ENCODE measurements at regions not wholly inside any gene's neighbourhood (a gene's known extent, or its start where the extent isn't known, plus 50 kb on each side); places are given as distances from the start of the nearest gene placed in this dataset.

DNA sequence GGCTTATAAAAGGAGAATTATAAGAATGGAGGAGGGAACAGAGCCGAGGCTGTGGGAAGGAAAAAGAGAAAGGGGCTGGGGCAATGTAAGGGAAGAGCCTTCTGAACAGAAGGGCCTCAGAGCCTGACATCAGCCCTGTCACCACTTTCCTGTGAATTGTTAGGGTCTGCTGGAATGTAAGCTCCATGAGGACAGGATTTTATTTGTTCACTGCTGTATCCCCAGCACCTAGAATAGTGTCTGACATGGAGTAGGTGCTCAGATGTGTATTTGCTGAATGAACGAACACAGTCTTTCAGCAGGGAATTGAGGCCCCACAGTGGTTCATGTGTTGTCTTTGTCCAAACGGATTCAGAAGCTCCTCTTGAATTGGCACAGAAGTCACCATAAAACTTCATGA lies 251.5 kb downstream of the OPA1 start:
- in situ Hi-C loops (cut with MboI; ENCODE audit: low sequenced_read_pairs): no loop called here

DNA sequence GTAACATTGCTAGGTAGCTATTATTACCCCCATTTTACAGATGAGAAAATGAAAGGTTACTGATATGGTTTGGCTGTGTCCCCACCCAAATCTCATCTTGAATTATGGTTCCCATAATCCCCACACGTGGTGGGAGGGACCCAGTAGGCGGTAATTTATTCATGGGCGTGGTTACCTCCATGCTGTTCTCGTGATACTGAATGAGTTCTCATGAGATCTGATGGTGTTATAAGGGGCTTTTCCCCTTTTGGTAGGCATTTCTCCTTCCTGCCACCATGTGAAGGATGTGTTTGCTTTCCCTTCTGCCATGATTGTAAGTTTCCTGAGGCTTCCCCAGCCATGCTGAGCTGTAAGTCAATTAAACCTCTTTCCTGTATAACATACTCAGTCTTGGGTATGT lies 252.1 kb downstream of the OPA1 start:
- in situ Hi-C loops (cut with MboI; ENCODE audit: low sequenced_read_pairs): no loop called here

DNA sequence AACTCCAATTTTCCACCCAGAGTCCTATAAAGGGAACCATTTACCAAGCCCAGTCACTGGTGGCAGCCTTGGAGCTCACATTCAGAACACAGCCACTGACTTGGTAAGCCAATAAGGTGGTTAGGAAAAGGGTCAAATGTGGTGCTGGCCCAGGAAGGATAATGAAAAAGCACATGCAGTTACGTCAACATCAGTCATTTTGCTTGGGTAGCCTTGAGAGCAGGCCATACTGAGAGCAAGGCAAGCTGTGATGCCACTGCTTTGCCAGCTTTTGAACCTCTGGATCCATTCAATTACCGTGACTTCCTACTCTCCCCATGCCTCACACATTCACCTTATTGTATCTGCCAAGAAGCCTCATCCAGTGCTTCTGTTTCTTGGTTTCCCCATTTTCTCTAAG lies 253.6 kb downstream of the OPA1 start:
- in situ Hi-C loops (cut with MboI; ENCODE audit: low sequenced_read_pairs): no loop called here

DNA sequence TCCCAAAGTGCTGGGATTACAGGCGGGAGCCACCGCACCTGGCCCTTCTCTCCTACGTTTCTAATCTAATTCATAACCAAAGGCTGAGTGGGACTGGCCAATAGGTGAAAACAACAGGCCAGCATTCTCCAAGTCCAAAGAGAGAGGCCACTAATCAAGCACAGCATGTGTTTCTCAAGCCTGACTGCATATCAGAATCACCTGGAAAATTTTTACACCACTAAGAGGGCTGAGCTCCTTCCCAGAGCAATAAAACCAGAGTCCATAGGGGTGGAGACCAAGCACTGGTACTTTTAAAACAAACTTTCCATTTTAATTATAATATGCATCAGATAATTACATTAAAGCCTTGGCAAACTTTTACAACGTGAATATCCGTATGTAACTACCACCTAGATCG lies 254.4 kb downstream of the OPA1 start:
- in situ Hi-C loops (cut with MboI; ENCODE audit: low sequenced_read_pairs): no loop called here

DNA sequence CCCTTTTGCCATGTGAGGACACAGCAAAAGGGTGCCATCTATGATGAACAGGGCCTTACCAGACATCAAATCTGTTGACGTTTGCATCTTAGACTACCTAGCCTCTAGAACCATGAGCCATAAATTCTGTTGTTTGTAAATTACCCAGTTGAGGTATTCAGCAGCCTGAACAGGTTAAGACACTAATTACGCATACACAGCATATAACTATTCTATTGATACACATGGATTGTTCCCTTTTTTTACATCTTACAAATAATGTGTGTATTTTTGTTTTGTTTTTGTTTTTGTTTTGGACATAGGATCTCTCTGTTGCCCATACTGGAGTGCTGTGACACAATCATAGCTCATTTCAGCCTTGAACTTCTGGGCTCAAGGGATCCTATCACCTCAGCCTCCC lies 255.5 kb downstream of the OPA1 start:
- in situ Hi-C loops (cut with MboI; ENCODE audit: low sequenced_read_pairs): no loop called here

DNA sequence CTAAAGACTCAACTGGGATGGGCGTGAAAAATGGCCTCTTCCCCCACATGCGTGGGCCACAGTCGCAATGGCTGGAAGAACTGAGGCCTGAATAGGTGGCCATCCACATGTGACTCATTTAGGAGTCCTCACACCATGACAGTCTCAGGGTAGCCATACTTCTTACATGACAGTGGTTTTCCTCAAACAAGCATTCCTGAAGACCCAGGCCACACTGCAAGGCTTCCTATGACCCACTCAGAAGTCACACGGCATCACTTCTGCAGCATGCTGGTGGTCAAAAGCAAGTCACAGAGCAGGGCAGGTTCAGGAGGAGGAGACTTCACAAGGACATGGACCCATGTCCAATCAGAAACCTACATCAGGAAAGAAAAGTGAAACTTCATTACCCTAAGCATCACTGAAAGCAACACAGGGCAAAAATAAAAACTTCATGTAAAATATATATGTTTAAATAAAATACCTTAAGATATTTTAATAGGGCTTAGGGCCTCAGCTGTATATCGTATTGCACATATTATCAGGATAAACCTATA lies 257.1 kb downstream of the OPA1 start:
- in situ Hi-C loops (cut with MboI; ENCODE audit: low sequenced_read_pairs): no loop called here

DNA sequence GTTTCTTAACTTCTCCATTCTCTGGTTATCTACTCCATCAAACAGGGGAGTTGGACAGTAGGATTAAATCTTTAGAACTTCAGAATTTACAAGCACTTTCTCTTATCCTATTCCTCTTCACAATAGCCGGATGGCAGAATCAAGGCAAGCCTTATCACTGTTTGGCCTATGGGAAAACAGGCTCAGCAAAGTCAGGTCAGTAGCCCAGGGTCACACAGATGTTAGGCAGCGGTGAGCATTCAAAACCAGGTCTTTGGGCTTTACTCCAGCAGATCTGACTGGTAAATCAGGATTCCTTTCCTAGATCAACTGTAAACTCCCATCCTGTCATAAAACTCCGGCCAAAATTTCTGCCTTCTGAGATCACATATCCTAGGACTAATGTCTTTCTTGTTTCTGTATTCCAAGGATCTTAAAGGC lies 258.4 kb downstream of the OPA1 start:
- in situ Hi-C loops (cut with MboI; ENCODE audit: low sequenced_read_pairs): no loop called here

DNA sequence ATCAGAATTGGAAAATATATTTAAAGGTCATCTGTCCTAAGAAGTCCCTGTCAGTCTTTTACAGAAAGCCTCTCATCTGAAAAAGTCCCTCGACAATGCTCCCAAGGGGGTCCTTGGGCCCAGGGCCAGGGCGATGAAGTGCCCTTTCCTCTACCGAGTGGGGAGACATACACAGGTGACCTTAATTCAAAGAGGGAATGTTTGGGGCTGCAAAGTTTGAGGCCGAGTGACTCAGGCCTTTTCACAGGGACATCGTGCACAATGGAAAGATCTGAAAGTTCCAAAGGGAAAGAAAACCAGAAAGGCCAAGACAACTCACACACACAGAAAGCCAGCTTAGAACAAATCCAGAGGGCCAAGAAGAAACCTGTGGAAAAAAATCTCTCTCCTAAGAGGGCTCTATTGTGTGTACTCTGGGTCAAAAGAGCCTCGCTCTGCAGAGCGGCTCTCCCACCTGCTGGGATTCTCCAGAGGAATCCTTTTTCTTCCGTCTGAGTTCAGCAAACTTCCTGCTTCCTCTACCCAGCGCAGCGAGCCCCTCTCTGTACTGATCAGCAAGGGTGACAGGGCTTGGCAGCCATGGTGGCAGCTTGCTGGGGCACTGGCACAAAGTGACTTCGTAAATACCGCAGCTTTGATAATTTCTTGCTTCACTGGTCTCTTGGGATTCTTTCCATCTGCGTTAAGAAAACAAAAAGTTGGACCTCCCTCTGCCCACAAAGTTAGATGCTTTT lies 259.1 kb downstream of the OPA1 start:
- in situ Hi-C loops (cut with MboI; ENCODE audit: low sequenced_read_pairs): no loop called here

DNA sequence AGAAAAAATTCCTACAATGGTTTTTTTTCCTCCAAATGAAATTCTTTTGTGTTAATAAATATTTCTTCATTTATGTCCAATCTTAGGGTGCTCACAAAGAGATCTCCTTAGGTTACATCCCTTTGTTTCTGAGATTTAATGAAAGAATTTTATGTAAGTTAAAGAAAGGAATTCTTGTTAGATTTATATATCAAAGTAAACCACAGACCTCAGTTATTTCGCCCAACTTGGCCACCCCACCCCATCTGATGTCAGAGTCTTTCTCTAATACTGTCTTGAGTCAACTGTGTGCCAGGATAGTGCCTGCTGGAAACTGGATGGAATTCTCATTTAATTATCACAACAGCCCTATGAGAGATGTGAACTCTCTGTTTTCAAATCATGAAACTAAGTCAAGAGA lies 259.9 kb downstream of the OPA1 start:
- in situ Hi-C loops (cut with MboI; ENCODE audit: low sequenced_read_pairs): no loop called here

DNA sequence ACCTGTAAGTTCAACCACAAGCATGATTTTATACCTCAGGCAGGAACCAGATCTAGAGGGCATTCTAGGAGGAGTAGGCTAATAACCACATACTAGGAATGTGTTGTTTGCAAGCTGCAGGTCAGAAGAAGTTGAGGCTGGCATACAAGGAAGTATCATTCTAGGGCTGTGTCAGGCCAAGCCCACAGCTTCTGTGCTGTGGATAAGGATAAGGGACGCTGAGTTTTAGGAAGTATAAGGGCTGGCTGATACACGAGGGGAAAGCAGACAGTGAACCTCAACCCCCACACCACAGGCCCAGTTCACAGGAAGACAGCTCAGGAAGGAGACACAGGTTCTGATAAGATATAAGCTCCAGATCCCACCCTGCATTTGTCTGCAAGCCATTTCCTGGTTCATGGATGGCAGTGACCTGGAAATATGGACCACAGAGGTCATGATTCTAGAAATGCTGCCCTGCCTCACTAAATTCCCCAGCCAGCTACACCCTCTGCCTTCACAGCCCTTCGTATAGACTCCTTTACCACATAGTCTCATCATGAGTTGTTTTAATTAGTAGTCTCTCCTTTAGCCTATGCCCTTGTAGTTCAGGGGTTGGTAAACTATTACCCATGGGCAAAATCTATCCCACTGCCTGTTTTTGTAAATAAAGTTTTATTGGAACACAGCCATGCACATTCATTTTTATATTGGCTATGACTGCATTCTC lies 260.7 kb downstream of the OPA1 start:
- in situ Hi-C loops (cut with MboI; ENCODE audit: low sequenced_read_pairs): no loop called here

DNA sequence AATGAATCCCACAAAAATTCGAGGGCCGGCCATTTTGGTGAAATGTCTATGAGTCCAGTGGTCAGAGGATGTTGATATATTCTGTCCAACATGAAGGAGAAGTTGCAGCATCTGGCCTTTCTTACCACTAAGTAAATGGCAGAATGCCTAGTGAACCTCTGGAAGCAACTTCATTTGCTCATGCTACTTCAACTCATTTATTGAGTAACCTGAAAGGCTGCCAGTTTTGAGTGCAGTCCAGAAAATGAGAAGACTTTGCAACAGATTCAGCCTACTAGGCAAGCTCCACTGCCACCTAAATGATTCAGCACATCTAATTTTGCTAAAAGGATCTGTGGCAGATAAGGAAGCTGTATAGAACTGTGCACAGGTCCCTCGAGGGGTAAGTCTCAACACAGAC lies 265.0 kb downstream of the OPA1 start:
- in situ Hi-C loops (cut with MboI; ENCODE audit: low sequenced_read_pairs): no loop called here

DNA sequence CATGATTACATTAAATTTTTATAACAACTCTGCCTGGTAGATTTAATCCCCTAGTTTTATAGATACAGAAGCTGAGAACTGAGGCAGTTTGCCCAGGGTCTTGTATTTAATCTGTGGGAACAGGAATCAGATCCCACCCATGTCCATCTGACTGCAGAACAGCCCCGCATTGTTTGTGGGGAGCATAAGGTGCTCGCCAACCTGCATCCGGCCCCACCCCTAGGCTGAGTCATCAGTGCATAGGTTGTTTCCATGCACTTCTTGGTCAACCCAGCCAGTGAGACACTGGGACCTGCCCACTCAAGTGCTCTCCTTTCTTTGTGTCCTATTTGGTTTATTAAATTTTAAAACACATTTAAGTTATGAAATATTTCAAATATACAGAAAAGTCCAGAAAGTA lies 266.2 kb downstream of the OPA1 start:
- in situ Hi-C loops (cut with MboI; ENCODE audit: low sequenced_read_pairs): no loop called here

DNA sequence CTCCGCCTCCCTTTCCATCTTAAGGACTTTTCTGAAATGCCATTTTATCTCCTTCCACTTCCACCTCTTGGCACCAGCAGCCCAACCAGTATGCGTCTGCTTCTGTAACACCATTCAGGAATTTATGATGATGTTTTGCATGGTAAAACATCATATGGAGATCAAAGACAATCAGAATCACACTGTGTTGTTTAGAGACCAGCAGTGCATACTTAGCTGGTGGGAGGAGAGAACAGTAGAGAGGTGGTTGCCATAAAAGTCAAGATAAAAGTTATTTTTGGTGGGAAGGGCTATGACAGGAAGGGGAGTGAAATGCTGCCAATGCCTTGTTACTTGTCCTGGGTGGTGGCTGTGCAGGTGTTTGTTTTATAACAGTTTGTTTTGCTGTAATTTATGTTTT lies 268.0 kb downstream of the OPA1 start:
- in situ Hi-C loops (cut with MboI; ENCODE audit: low sequenced_read_pairs): no loop called here

DNA sequence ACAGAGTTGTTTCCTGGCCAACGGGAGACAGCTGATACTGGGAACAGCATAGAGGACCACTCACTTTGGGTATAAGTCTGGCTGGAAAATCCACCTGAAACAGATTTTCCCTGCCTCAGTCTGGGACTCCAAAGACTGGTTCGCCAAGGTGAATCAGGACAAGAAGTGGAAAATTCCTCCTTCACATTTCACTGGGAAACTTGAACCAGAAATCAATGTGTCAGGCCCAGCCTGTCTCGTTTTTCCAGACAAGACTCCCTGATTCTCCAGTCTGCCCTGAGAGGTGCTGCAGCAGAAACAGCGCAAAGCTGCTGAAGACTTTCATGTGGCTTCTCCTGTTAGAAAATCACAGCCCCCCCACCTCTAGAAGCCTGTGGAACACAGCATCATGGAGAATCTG lies 269.8 kb downstream of the OPA1 start:
- in situ Hi-C loops (cut with MboI; ENCODE audit: low sequenced_read_pairs): no loop called here

DNA sequence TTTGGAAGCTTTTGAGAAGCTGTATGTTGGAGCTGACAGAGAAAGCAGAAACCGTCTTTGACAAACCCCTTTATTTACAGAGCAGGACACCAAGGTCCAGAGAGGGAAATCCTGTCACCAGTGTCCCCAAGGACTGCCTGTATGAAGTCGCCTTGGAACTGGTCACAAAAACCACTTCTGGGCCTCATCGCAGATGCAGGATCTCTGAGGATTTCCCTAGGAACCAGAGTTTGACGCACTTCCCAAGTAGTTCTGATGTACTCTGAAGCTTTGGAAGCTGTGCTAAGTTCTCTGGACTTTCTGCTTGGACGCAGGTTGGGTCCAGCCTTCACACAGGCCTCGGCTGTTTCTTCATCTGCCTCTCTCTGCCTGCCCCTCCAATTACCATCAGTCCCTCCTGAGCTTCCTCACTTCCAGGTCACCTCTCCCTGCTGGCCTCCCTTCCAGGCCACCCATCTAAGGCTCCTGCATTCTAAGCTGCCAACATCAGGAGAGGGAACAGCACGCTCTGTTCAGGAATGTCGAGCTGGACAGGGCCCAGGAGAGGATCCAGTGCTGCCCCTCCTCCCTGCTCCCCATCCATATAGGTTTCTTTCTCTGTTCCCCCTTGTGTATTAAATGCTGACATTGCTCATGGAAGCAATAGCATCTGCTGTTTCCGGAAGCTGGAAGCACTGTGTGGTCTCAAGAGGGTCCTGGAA lies 270.8 kb downstream of the OPA1 start:
- in situ Hi-C loops (cut with MboI; ENCODE audit: low sequenced_read_pairs): no loop called here

DNA sequence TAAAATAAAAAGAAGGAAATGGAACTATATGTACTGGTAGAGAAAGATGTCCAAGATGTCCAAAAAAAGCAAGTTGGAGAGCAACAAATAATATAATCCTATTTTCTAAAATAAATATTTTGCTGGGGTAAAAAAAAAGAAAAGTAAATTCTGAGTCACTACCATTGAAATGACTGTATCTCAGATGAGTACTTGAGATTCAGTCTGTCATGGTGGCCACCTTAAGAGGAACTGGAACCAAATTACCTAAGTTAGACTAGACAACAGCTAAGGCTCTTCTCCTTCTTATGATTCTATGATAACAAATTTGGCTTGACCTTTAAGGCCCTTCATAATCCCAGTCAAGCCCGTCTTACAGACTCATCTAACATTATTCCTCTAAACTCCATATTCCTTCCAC lies 270.6 kb upstream of the HES1 start:
- in situ Hi-C loops (cut with MboI; ENCODE audit: low sequenced_read_pairs): no loop called here

DNA sequence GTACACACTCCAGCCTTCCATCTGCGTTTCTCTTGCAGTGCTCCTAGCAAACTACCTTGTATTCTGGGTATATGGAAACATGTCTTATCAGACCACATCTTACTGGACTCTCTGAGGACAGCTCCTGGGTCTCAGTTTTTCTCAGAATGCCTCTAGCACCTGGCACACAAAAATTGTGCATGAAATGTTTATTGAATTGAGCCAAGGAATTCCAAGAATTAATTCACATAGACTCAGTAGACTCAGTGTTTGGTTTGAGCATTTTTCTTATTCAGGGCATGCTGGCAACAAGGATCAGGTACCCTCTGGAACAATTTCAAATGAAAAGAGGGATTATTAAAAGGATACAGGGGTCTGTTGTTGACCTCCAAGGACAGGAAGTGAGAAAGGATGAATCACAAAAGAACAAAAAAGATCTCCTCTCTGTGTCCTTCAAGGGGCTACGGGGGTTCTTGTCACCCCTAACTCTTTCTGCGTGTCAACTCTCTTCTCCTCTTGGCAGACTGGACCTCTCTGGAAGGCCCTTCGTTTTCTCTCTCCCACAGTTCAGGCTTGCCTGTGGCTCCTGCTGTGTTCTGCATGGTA lies 270.0 kb upstream of the HES1 start:
- in situ Hi-C loops (cut with MboI; ENCODE audit: low sequenced_read_pairs): no loop called here

DNA sequence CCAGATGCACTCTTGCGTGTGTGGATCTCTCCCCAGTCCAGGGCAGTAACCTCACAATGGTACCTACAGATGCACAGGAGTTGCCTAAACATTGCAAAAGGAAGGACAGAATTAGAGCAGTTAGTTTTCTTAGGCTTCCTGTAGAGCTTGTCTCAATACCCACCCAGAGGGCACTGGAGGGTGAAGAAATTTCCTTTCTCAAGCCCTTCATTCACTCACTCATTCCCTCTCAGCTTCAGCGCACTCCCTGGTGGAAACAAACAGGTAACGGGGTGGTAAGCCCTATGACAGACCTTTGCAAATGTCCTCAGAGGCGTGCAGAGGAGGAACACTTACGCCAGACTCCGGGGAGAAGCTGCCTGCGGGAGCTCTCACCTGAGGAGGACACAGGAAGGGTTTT lies 267.4 kb upstream of the HES1 start:
- in situ Hi-C loops (cut with MboI; ENCODE audit: low sequenced_read_pairs): no loop called here

DNA sequence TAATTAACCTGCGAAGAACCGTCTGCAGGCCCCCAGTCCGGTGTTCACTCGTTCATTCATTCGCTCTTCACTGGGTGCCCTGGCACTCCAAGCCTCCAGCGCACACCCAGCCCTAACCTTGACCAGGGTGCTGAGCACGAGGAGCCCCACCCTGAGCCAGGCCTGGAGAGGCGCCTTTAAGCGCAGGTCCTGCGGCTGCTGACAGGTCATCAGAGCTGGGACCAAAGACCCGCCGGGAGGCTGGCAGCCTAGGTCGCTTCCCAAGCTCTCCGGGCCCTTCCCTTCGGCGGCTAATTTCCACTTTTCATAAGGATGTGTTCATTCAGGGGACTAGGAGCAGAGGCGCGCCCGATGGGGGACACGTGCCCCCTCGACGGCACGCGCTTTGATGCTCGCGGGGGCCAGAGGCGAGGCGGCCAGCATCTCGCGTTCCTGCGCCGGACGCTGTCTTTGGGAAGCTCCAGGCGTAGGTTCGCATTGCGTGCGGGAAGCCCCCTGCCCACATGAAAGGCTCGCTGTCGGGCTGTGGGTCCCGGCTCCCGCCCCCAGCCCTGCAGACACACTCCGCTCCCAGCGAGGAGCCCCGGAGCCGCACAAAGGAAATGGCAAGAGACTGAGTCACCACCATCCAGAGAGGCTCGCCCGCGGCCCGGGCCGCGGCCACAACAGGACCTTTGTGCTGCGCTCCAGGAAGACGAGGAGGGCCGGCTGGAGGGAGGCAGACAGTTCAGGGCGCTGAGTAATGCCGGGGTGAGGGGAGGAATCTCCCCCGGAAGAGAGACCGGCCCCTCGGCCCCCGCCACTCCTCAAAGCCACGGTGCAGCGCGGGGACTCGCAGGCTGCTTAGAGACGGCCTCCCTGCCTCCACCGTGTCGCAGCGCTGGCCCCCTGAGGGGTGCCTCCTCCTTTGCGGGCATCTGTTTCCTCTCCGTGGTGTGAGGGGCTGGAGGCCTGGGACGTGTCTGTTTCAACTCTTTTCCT lies 266.4 kb upstream of the HES1 start:
- in situ Hi-C loops (cut with MboI; ENCODE audit: low sequenced_read_pairs): no loop called here
